ENCODE measurements at regions not wholly inside any gene's neighbourhood (a gene's known extent, or its start where the extent isn't known, plus 50 kb on each side); places are given as distances from the start of the nearest gene placed in this dataset.

GRCh38 chr1:238089615-238090014 is 198.9 kb upstream of the ZP4 start:
- no peak for TF ChIP-seq CTCF (conservative IDR thresholded peaks at IDR 0.05; ENCODE audit: low read length)
- TF ChIP-seq EZH2phosphoT487 (IDR thresholded peaks at IDR 0.05; ENCODE audit: borderline replicate concordance) = no peak
